ENCODE measurements at regions not wholly inside any gene's neighbourhood (a gene's known extent, or its start where the extent isn't known, plus 50 kb on each side); places are given as distances from the start of the nearest gene placed in this dataset.
"Not testable (repeated sequence)": the region's sequence is repeated elsewhere in the genome, so short reads cannot be mapped to it uniquely, and the experiment has no call there.

DNA sequence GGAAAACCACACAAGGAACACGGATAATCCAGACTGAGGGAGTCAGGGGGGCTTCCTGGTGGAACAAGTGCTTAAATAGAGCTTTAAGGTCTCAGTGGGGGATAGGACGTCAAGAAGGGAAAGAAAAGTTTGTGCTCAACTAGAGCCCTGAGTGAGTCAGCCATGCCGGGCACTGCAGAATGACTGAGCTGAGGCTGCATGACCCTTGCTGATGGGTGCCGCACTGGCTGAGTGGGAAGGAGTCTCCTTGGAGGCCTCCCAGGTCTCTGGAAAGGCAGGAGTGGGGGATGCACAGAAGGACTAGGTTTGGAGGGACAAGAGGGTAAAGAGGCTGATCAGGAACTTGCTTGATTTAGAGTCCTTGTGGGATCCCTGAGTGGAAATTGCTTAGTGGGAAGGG is 150.3 kb downstream of the RPLP1 start:
- DNase-seq: no peak

- no peak for DNase-seq
Observed at GRCh38 chr15:69603369-69604071, 150.9 kb downstream of the RPLP1 start.

DNA sequence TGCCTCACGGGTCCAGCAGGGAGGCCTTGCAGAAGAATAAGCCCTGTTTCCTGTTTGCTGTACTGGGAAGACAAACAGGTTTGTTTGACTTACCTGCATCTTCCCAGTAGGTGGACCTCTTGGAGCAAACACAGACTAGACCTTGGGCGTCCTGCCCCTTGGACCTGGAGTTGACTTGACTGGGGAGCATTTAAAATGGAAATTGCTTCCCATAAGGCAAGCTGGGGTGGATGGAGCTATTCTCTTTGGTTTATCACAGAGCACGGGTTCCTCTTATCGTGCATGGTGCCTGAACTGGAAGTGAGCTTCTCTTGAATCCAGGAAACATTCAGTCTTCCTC is 151.4 kb downstream of the RPLP1 start:
- no peak for DNase-seq

DNA sequence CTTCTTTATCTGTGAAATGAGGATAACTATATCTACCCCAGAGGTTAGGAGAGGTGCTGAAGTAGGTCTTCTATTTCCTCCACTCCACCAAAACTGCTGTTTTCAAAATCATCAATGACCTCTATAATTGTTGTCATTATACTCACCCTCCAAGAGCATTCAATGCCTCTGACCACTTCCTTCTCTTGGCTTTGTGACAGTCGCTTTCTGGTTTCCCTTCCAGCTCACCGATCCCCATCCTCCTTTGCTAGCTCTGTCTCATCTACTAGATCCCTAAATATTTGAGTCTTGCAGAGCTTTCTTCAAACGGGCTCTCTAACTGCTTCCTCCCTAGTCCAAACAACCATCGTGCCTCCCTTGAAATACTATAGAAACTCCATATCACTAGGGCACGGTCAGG is 153.5 kb downstream of the RPLP1 start:
- DNase-seq: no peak

- no peak for DNase-seq
Observed at GRCh38 chr15:69606921-69607500, 154.4 kb downstream of the RPLP1 start.

DNA sequence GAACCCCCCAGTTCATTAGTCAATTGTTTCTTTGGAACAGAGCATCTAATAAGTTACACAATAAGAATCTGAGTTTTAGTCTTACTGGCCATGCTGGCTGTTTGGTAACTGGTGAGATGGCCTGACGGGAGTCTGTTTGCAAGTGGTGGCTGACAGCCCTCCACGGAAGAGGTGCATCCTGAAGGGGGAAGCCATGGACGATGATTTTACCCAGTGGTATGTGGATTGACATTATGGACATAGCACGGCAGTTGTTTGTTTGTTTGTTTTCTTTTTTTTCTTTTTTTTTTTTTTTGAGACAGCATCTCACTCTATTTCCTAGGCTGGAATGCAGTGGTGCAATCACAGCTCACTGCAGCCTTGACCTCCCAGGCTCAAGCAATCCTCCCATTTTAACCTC is 156.0 kb downstream of the RPLP1 start:
- DNase-seq: no peak

- DNase-seq: no peak
Observed at GRCh38 chr15:69609176-69609575, 156.6 kb downstream of the RPLP1 start.

DNA sequence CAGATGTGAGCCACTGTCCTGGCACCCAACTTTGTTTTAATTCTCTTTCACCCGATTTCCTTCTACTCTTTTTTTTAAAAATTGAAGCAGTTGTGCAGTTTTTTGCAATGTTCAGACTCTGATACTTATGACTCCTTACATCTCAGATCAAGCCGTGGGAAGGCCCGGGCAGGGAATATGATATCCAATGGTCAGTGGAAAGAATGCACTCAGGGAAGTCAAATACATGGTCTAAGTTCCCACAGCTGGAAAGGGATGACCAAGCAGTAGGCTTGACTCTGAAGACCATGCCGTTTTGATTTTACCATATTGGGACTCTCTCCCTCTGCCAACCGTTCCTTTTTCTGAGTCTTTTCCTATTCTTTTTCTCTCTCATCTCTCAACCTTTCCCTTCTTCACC is 157.2 kb downstream of the RPLP1 start:
- no peak for DNase-seq

DNA sequence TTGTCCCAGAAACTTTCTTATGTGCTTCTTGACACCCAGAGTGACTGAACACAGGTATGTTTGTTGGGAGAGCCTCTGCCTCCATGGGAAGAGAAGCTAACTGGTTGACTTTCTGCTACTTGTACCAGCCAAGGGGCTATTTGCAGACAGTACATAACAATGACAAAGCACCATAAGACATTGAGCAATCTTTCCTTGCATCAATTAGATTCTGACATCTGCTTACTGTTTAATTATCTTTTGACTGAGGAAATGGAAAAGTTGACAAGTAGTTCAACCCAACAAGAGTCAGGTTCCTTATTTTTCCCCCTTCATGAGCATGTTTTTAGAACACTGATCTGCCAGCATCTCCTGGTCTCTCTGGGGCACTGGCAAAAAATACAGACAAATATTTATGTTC is 157.7 kb downstream of the RPLP1 start:
- no peak for DNase-seq

GRCh38 chr15:69610858-69611257 is 158.2 kb downstream of the RPLP1 start:
- DNase-seq: no peak

- peak; percentile 72 for DNase-seq
Observed at GRCh38 chr15:69612112-69612511, 159.5 kb downstream of the RPLP1 start.

DNA sequence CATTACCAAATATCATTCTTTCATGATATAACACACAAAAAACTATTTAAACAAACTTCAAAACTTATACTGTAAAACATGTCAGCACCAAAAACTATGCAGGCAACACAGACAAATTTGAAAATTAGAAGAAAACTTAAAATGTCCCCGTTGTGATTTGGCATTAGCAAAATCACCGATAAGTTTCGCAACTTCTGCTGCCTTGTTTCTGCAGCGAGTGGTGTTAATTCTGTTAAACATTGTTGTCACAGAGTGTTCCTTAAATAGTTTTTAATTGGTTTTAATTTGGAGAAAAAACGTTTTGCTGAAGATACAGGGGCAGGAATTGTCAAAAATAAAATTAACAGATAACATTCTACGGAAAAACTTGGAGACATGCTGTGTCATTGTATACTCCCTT is 160.6 kb downstream of the RPLP1 start:
- no peak for DNase-seq

GRCh38 chr15:69613988-69614387 is 161.4 kb downstream of the RPLP1 start:
- no peak for DNase-seq

GRCh38 chr15:69615736-69616135 is 163.1 kb downstream of the RPLP1 start:
- DNase-seq: no peak

DNA sequence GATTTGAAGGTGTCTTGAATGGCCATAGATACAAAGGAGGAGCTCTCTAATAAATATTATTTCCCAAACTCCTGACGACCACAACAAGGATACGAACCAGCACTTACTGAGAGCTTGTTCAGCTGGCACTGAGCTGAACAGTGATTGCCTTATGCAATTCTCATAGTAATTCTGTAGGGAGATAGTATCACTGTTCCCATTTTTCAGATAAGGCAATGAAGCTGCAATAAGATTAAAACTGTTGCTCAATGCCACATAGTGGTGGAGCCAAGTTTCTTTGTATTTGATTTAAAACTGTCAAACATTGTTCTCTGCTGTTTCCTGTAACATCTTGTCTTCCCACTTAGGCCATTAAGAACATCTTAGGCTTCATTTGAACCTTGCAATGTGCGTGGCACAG is 163.9 kb downstream of the RPLP1 start:
- no peak for DNase-seq

DNA sequence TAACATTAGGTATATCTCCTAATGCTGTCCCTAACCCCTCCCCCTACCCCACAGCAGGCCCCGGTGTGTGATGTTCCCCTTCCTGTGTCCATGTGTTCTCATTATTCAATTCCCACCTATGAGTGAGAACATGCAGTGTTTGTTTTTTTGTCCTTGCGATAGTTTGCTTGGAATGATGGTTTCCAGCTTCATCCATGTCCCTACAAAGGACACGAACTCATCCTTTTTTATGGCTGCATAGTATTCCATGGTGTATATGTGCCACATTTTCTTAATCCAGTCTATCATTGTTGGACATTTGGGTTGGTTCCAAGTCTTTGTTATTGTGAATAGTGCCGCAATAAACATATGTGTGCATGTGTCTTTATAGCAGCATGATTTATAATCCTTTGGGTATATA is 164.5 kb downstream of the RPLP1 start:
- not testable (repeated sequence) for DNase-seq

- DNase-seq: no peak
Observed at GRCh38 chr15:69623392-69624154, 171.0 kb downstream of the RPLP1 start.

GRCh38 chr15:69624155-69624520 is 171.5 kb downstream of the RPLP1 start:
- DNase-seq: no peak

DNA sequence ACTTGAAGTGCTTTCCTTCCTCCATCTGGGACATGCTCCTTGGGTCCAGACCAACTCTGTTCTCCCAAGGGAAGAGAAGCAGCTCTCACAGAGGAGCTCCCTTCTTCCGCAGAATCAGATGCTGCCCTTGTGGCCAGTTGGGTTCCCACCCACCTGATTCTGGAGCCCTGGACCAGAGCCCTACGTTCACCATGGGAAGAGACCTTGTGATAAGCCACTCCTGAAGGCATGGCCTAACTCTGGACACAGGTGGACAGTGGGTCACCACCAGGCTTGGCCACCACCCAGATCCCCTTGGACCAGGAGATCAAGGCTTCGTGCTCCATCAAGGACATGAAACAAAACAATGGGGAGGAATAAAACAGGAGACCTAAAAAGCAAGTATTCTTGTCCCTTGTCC is 172.2 kb downstream of the RPLP1 start:
- no peak for DNase-seq

DNA sequence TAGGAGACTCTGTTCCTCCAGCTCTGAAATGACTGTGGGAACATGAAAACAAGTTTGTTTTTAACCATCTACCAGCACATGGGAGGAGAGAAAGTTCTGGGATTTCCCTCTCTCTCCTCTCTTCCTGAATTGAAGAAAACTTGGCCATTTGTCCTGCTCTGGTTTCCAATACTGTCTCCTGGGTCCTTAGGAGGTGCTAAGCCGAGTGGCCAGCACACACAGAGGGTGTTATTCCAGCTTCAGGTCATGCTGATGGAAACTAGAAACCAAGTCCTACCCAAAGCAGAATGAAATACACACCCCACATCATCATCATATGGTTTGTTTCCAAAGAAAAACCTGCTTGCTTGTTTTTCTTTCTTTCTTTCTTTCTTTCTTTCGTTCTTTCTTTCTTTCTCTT is 172.7 kb downstream of the RPLP1 start:
- DNase-seq: no peak

DNA sequence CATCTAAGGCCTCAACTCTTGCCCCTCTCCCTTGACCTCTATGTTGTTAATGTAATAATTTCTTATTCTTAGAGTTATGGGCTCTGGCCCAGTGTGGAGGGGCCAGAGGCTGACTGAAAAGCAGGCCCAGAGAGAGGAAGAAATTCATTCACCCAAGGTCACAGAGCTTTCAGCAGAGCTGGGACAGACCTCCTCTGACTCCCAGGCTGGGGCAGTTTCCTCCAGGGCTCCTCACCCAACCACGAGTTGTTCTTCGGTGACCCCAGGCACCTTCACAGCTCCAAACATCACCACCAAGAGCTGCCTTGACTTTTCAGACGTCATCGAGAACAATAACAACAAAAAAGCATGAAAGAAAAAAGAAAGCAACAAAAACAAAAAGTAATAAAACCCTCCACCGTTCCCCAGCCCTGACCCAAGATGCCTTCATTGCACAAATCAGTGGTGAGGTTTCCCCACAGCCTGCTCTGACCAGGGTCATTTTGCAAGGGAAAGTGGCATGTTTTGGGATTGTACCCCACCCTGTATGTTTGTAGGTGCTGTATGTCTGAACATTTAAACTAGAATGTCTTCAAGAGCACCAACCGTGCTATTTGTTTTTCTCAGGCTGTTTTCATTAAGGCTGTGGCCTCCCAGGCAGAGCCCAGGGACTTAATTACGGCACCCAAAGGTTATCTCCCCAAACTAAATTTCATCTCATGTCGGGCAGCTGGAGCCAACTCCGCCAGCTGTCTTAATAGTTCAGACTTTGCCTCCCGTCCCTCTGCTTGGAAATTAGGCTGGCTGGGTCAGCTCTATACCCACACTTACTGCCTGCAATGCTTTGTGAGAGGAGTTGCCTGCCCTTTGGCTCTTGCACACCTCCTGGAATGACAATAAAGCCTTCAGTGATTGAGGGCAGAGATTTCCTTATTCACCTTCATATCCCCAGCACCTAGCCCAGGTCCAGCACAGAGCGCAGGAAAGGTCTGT is 173.8 kb downstream of the RPLP1 start:
- DNase-seq: no peak

GRCh38 chr15:69627548-69628158 is 175.0 kb downstream of the RPLP1 start:
- no peak for DNase-seq

Data from NCI-H1436 treated with DMSO at 0.1 percent for 48 hours (cell line).